ENCODE measurements at regions not wholly inside any gene's neighbourhood (a gene's known extent, or its start where the extent isn't known, plus 50 kb on each side); places are given as distances from the start of the nearest gene placed in this dataset.

- TF ChIP-seq CTCF (optimal IDR thresholded peaks at IDR 0.05 in 1 of 3, IDR thresholded peaks at IDR 0.05 in 1 of 3, conservative IDR thresholded peaks at IDR 0.05 in 1 of 3; ENCODE audit: extremely low read depth in 1 of 3, insufficient read depth in 2 of 3, low read length in 3 of 3) = no peak
- TF ChIP-seq EZH2 (IDR thresholded peaks at IDR 0.05; ENCODE audit: low read length) = no peak
These were observed 848.5 kb downstream of the DACH1 start for GRCh38 chr13:71018544-71018943.
